ACC112 (cell line): ENCODE measurements at regions not wholly inside any gene's neighbourhood (a gene's known extent, or its start where the extent isn't known, plus 50 kb on each side); places are given as distances from the start of the nearest gene placed in this dataset.

ENCODE experiments used
- H2AFZ ChIP-seq: fragments of 200-600 bp; sonication (generic); one replicate; pipeline ENCODE4 v1.6.0; 2017; ENCODE audit warnings: antibody characterized with exemption, low read length; ENCODE audit not compliant: unreplicated experiment
- H3K27ac ChIP-seq: fragments of 200-600 bp; sonication (generic); 2 replicates; pipeline ENCODE4 v1.5.1; 2014; ENCODE audit warnings: low read depth, mild to moderate bottlenecking, antibody characterized with exemption, low read length, moderate library complexity
- H3K27me3 ChIP-seq: fragments of 200-600 bp; sonication (generic); 2 replicates; pipeline ENCODE4 v1.6.1; 2014; ENCODE audit warnings: mild to moderate bottlenecking, antibody characterized with exemption, low read length, moderate library complexity, mixed read lengths; ENCODE audit not compliant: insufficient read depth
- H3K36me3 ChIP-seq: fragments of 200-600 bp; sonication (generic); 2 replicates; pipeline ENCODE4 v1.6.1; 2016; ENCODE audit warnings: mild to moderate bottlenecking, antibody characterized with exemption, low read length, moderate library complexity, mixed read lengths; ENCODE audit not compliant: insufficient read depth
- H3K4me1 ChIP-seq: fragments of 200-600 bp; sonication (generic); one replicate; pipeline ENCODE4 v1.6.1; 2016; ENCODE audit warnings: low read length, mixed read lengths; ENCODE audit not compliant: insufficient read depth, unreplicated experiment, control insufficient read depth
- H3K4me3 ChIP-seq: fragments of 200-600 bp; sonication (generic); 2 replicates; pipeline ENCODE4 v1.5.1; 2014; ENCODE audit warnings: mild to moderate bottlenecking, low read depth, low read length
- H3K79me2 ChIP-seq: fragments of 200-600 bp; sonication (generic); one replicate; pipeline ENCODE4 v1.6.0; 2016; ENCODE audit warnings: low read length; ENCODE audit not compliant: control insufficient read depth, unreplicated experiment, insufficient read depth

DNA sequence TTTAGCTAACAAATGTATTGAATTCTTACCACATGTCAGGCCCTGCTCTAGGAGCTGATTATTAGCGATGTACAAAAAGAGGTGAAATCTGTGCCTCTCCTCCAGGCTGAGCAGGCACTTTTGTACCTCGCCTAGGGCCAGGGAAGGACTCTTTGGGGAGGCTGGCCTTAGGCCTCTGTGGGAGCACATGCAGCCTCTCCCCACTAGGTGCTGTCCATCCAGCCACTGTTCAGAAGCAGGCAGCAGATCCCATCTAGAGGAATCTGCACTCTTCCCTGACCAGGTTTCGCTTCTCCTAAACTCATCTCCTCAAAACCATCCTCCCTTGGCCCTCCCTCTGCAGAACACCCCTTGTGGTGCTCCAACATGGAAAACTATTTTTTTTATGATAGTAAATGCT is 51.9 kb upstream of the WT1 start:
- Histone ChIP-seq H2AFZ (no peak overlapping the region), H3K36me3 (no peaks in the 10 kb centered on the region), H3K27me3 (peaks cover 37% of the 10 kb centered on the region), H3K4me1 (no peaks in the 10 kb centered on the region), H3K27ac (no peak overlapping the region), H3K4me3 (no peak overlapping the region), H3K79me2 (no peaks in the 10 kb centered on the region)

DNA sequence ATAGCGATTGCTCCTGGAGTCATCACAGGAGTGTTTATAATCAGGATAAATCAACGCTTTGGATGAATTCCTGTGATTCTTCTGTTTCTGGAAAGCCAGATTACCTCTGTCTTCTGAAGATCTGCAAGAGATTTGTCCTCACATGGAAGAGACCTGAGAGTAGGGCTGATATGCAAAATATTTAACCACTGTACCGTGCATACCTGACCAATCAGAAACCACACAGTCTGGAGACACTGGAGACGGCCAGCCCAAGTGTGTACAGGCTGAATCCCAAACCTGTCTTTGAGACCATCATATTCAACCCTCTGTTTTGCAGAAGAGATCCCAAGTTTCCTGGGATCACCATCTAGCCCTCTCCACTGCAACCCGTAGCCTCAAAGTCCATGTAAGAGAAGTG is 50.4 kb upstream of the WT1 start:
- Histone ChIP-seq H3K4me1 (no peaks in the 10 kb centered on the region), H3K36me3 (no peaks in the 10 kb centered on the region), H3K4me3 (no peak overlapping the region), H3K79me2 (no peaks in the 10 kb centered on the region), H3K27ac (no peak overlapping the region), H2AFZ (no peak overlapping the region), H3K27me3 (peaks cover 49% of the 10 kb centered on the region)
